Endothelial cell (in vitro differentiated cells): ENCODE measurements at regions not wholly inside any gene's neighbourhood (a gene's known extent, or its start where the extent isn't known, plus 50 kb on each side); places are given as distances from the start of the nearest gene placed in this dataset.

Source experiments
- DNase-seq: peaks from one replicate; pipeline ENCODE4 v3.0.0; 2021; ENCODE audit warnings: low spot score
- H3K27ac Mint-ChIP-seq: one replicate; pipeline ENCODE4 v1.8.0; 2021; ENCODE audit warnings: mixed read lengths, inconsistent platforms; ENCODE audit not compliant: unreplicated experiment
- H3K27me3 Mint-ChIP-seq: one replicate; pipeline ENCODE4 v1.8.0; 2021; ENCODE audit warnings: mild to moderate bottlenecking, moderate library complexity, mixed read lengths, inconsistent platforms; ENCODE audit not compliant: unreplicated experiment
- H3K36me3 Mint-ChIP-seq: one replicate; pipeline ENCODE4 v1.8.0; 2021; ENCODE audit warnings: mild to moderate bottlenecking, low read depth, mixed read lengths, inconsistent platforms; ENCODE audit not compliant: unreplicated experiment
- H3K4me1 Mint-ChIP-seq: one replicate; pipeline ENCODE4 v1.8.0; 2021; ENCODE audit warnings: mild to moderate bottlenecking, mixed read lengths, inconsistent platforms; ENCODE audit not compliant: unreplicated experiment
- H3K4me3 Mint-ChIP-seq: one replicate; pipeline ENCODE4 v1.8.0; 2021; ENCODE audit warnings: mild to moderate bottlenecking, mixed read lengths, inconsistent platforms; ENCODE audit not compliant: unreplicated experiment
- H3K9me3 Mint-ChIP-seq: one replicate; pipeline ENCODE4 v1.8.0; 2021; ENCODE audit warnings: mixed read lengths, inconsistent platforms; ENCODE audit not compliant: unreplicated experiment
- CTCF ChIP-seq: fragments of 200-600 bp; sonication (generic); IDR thresholded peaks from one replicate; pipeline ENCODE4 v1.5.0; 2021; ENCODE audit warnings: antibody characterized with exemption; ENCODE audit not compliant: unreplicated experiment

DNA sequence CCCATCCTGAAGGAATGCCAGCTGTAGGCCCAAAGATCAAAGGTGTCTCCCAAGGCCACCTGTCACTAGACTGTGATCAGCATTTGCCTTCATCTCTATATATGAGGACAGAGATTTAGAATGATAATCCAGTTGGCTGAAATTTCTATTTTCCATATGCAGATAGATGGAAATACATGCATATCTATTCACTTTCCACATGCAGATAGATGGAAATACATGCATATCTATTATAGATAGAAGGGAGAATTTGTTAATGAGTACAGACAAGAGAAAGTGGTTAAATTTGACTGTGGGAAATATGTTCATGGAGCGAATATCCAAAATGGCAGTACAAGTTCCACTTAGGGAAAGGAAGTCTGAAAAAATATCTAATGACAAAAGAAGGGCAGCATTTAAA lies 762.2 kb downstream of the NLGN4Y start:
- no peaks in the 10 kb centered on the region for H3K4me1 Mint-ChIP-seq
- TF ChIP-seq CTCF = no peak
- H3K9me3 Mint-ChIP-seq = no peaks in the 10 kb centered on the region
- no peak overlapping the region for H3K27ac Mint-ChIP-seq
- H3K36me3 Mint-ChIP-seq = no peaks in the 10 kb centered on the region
- no peak overlapping the region for H3K4me3 Mint-ChIP-seq
- H3K27me3 Mint-ChIP-seq = no peaks in the 10 kb centered on the region
- DNase-seq = no peak

- no peaks in the 10 kb centered on the region for H3K4me1 Mint-ChIP-seq
- no peaks in the 10 kb centered on the region for H3K27me3 Mint-ChIP-seq
- H3K36me3 Mint-ChIP-seq = no peaks in the 10 kb centered on the region
- no peaks in the 10 kb centered on the region for H3K9me3 Mint-ChIP-seq
- TF ChIP-seq CTCF = no peak
- H3K27ac Mint-ChIP-seq = no peak overlapping the region
- DNase-seq = no peak
- no peak overlapping the region for H3K4me3 Mint-ChIP-seq
These were observed 765.5 kb downstream of the NLGN4Y start for GRCh38 chrY:15289821-15290220.

DNA sequence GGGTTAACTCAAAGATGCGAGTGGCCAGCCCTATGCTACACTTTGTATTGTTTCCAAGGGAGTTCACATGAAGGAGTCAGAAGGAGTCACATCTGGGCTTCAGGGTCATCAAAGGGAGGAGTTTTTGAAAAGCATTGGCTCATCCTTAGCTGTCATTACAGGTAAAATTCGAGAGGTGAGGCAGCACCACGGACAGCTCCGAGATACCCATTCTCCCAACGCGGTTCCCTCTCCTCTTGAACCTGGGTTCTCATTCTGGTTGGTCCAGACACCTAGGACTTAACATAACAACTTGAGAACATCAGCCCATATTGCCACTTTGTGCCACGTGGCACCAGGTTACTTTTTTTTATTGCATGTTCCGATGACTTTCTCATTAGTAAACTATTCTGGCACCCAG lies 768.6 kb downstream of the NLGN4Y start:
- Mint-ChIP-seq H3K9me3 (no peaks in the 10 kb centered on the region), H3K4me3 (no peak overlapping the region), H3K4me1 (peaks cover 10% of the 10 kb centered on the region), H3K27ac (no peak overlapping the region), H3K27me3 (no peaks in the 10 kb centered on the region), H3K36me3 (no peaks in the 10 kb centered on the region)
- DNase-seq = no peak
- no peak for TF ChIP-seq CTCF

DNA sequence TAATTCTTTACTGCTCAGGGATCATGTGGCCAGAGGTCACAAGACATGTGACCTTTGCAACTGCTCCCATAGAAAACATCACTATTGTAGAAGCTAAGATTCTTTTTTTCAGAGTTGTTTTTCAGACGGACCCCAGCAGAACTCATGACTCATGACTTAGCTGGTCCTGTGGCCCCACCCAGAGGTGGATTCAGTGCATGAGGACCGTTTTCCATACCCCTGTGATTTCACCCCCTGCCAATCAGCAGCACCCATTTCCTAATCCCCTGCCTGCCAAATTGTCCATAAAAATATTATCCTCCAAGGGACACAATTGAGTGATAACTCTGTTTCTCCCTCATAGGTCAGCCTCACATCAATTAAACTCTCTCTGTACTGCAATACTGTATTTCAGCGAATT lies 777.5 kb downstream of the NLGN4Y start:
- H3K4me3 Mint-ChIP-seq = no peak overlapping the region

GRCh38 chrY:15312166-15312565 lies 787.8 kb downstream of the NLGN4Y start:
- Mint-ChIP-seq H3K4me3 (no peak overlapping the region), H3K36me3 (no peaks in the 10 kb centered on the region), H3K4me1 (no peaks in the 10 kb centered on the region), H3K27me3 (no peaks in the 10 kb centered on the region), H3K27ac (no peak overlapping the region), H3K9me3 (no peaks in the 10 kb centered on the region)
- TF ChIP-seq CTCF = no peak
- DNase-seq = no peak

More for the DNA sequence above, 777.5 kb downstream of the NLGN4Y start:
- H3K9me3 Mint-ChIP-seq = no peaks in the 10 kb centered on the region
- no peak for DNase-seq
- H3K36me3 Mint-ChIP-seq = no peaks in the 10 kb centered on the region
- H3K4me1 Mint-ChIP-seq = peaks cover 10% of the 10 kb centered on the region
- no peaks in the 10 kb centered on the region for H3K27me3 Mint-ChIP-seq
- TF ChIP-seq CTCF = no peak
- H3K27ac Mint-ChIP-seq = no peak overlapping the region
